Posterior cingulate gyrus (tissue), 11 donors: ENCODE measurements at regions not wholly inside any gene's neighbourhood (a gene's known extent, or its start where the extent isn't known, plus 50 kb on each side); places are given as distances from the start of the nearest gene placed in this dataset.

Experiments used
- DNase-seq, 10 donors: peaks; one replicate each; pipeline versions ENCODE4 v3.0.0 to v3.0.0-alpha.2; 2020 to 2021; ENCODE audit warnings: mixed read lengths in 3 of 10
- intact Hi-C: fragments of 100-400 bp; cut with DNase I; formaldehyde crosslinking; loops from one replicate; pipeline ENCODE4 v1.15.1; 2023

DNA sequence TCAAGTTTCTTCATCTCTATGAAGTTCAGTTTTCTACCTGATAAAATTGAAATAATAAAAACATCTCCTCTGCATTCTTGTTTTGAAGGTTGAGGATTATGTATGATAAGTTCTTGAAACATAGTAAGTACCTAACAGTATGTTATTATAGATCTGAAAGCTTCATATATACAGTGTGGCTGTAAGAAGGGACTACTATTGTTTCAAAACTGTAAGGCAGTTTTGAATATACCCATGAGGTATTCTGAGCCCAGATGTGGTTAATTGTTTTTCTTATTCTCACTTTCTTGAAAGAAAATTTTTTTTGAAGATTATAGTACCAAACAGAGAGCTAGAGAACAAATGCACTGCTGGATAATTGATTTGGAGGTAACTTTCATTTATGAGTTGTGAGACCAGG, 383.2 kb downstream of the CHSY3 start:
- intact Hi-C loops = no loop called here
- no peak for DNase-seq

DNA sequence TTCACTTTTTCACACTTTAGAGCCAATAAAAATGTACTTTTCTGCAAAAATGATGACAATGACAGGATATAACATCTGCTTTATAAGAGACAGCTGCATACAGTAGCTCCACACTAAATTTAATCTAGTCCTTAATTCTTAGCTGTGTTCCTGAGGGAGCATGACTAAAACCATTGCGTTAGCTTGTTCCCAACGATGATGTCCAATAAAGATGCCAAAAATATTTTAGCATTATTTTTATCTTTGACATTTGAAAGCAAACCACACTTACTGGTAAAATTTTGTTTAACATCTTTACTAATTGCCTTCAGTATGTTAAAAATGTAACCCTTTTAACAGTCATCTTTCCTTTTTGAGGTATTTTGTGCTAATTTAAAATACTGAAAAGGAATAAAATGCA, 382.7 kb downstream of the CHSY3 start:
- intact Hi-C loops = no loop called here
- no peak for DNase-seq

DNA sequence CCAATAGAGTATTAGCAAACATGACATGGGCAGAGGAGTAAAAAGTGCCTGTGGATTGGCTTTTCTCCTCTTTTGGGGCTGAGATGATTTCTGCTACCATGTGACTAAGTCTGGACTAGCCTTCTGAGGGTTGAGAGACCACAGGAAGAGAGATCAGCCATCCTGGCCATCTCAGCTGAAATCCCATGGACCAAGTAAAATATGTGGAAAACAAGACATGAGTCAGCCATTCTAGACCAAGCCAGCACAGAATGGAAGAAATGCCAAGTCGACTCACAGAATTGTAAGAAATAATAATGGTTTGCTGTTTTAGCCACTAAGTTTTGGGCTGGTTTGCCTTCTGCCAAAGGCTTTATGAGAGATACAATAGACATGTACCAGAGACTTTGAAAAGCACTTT, 377.8 kb downstream of the CHSY3 start:
- no peak for DNase-seq
- intact Hi-C loops = no loop called here

DNA sequence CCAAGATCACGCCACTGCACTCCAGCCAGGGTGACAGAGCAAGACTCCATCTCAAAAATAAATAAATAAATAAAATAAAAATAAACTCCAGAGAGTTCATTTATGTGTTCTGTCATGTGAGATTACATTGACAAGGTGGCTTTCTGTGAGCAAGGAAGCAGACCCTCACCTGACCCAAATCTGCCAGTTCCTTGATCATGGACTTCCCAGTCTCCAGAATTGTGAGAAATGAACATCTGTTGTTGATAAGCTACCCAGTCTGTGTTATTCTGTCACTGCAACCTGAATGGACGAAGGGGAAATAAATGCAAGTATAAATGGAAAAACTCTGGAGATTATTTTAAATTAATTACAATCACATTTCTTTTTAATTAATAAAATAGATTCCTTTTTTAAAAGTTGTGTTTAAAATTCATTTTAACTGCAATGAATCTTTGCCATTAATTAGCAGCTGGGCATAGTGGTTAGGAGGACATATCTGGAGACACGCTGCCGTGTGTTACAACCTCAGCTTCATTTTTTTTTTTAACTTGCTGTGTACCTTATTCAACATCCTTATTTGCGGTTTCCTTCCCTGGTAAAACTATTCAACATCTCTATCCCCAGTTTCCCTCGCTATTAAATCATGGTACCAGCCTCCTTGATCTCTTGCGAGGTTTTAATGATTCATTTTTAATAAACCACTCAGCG, 376.4 kb downstream of the CHSY3 start:
- DNase-seq = no peak
- intact Hi-C loops = no loop called here

DNA sequence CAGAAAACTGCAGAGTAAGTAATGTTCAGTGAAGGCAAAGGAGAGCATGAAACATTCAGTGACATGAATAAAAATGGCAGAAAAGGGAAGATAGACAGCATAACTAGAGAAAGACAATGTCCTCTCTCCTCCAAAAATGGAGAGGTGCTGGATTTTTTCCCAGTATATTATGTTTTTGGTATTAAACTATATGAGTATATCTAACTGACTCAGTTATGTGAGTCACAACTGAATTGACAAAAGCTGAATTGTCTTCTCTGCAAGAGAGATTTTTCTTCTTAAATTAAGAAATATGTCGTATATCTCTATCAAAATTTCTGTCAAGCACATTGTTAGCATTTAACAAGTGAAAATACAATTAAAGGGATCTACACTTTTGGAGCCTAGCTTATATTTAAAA, 375.1 kb downstream of the CHSY3 start:
- no peak for DNase-seq
- intact Hi-C loops = no loop called here

DNA sequence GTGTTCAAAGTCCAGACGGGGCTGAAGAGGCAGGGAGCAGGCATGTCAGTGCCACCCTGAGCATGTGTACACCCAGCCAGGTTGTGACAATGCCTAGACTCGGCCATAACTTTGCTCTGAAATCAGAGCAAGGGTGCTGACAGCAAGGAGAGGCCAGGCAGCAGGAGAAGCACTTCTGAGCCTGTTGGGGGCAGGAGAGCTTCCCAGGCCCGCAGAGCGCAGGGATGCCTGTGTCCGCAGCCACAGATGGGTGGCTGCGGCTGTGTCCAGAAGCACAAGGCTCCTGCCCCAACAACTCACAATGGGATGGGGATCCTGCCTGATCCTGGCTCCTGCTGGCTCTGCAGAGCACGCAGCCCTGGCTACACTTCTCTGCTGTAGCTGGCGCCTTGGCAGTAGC, 373.9 kb downstream of the CHSY3 start:
- intact Hi-C loops = no loop called here
- peak in 1 of 10 donors; percentile 57 for DNase-seq

DNA sequence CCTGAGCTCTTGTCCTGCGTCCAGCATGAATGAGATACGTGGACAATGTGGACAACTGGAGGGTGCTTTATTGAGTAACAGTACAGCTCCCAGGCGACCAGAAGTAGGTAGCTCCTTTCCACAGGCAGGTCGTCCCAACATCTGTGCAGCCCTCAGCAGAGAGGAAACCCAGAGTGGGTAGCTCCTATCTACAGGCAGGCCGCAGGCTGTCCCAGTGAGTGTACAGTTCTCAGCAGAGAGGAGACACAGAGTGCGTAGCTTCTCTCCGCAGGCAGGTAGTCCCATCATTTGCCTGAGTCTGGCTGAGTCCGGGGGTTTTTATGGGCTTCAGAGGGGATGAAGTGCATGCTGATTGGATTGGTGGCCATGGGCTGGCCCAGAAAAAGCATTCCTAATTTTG, 373.3 kb downstream of the CHSY3 start:
- peak in 1 of 10 donors; percentile 41 for DNase-seq

DNA sequence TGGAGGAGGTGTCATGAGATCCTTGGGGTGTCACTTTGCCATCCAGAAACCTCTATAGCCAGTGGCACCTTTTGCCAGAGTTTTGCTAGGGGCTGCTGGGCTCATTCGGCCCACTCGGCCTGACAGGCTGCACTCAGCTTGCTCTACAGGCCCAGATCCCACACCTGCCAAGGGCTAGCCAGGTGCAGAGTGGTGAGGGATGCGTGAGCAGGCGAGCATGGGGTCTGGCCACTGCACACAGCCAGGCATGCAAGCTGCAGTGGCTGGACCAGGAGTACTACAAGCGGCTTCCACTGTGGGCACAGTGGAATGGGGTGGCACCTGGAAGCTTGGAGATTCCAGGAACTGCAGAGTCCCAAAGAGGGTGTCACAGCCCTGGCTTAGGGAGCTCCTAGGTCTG, 372.7 kb downstream of the CHSY3 start:
- intact Hi-C loops = no loop called here
- DNase-seq = peak in 1 of 10 donors; percentile 22

More for the DNA sequence above, 373.3 kb downstream of the CHSY3 start:
- intact Hi-C loops = no loop called here

DNA sequence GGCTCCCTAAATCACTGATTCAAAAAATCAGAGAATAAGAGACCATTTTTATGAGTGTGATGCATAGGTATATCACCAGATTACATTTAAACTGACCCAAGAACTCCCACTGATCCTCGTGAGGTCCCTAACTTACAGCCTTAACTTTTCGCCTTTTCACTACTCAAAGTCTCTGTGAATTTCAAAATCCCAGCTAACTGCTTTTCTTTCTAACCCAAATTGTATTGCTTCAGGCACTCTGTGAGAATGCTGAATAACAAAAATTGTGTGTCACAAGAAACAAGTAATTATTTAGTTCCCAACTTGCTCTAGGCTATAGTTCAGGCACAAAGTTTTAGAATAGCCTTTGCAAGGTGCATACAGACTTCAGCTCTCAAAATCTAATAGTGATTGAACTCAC, 368.6 kb downstream of the CHSY3 start:
- intact Hi-C loops = no loop called here
- no peak for DNase-seq

DNA sequence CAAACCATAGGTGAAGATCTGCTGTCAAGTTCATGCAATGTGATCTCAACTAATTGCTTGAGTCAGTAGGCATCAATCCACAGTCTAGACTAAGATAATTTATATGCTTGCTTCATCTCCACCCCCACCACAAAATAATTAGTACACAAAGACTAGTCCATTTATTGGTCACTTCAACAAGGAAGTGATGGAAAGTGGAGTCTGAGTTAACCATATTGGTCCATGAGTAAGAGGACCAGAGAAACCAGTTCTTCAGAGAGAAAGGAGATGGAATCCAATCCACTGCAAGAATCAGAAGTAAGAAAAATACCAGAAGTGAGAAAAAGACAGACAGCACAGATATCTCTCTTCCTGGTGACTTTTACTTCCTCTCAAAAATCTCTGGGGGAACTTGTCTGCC, 366.5 kb downstream of the CHSY3 start:
- no peak for DNase-seq
- intact Hi-C loops = no loop called here

DNA sequence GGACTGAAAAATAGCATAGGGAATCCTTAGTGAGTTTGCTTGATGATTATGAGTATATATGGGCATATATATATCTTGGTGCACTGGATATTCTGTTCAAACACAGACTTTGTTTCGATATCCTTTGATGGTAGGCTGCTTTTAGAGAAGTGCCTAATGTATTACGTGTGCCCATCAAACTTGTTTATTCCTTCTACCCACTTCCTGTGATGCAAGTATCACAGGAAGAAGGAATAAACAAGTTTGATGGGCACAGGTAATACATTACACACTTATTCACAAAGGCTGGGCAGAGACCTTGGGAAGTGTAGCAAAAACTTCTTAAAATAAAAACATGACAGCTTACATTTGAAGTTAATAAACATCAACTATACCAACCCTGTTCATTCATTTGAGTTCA, 364.2 kb downstream of the CHSY3 start:
- DNase-seq = no peak
- intact Hi-C loops = no loop called here

DNA sequence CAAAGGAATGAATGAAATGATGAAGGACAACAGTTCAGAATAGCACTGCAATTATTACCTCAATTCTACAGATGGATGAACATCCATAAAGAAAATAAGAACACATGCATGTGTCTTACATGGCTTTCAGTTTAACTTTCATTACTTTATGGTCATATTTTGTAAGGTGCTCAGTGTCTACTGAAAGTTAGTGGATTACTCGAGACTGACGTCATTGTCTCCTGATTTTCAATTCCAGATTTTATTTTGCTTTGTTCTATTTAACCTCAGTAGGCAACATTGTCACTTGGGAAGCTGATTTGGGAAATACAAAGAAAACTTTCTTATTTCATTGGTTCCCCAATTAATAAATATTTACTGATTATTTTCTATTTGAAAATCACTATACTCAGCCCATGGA, 363.7 kb downstream of the CHSY3 start:
- intact Hi-C loops = no loop called here
- no peak for DNase-seq

DNA sequence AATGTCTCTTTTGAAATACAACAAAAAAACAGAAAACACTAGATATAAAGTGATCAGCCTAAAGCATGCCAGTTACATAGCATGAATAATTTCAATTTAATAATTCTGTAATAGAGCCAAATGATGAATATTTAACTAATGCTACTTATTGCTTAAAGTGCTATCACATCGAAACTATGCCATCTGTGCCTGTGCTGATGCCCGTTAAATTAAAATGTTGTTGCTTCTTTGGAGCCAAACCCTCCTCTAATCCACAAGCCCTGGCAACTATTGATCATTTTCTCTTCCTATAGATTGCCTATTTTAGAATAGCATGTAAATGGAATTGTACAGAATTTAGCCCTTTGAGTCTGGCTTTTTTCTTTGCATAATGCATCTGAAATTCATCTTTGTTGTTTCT, 356.2 kb downstream of the CHSY3 start:
- DNase-seq = no peak
- intact Hi-C loops = no loop called here

DNA sequence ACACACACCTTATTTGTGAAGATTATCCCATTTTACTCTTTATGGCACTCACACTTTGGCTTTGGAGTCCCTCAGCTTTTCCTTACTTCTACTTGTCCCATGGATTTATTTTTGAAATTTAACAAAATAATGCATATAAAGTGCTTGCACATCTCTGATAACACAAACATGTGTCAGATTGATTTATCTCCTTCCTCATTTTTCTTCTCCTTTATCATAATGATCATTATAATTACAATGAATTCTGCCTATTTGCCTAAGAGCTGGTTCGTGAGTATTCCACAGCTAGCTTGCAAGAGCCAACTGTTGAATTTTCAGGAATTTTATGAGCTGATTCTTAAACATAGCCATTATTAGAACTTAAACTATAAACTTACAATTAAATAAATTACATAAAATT, 347.7 kb downstream of the CHSY3 start:
- intact Hi-C loops = no loop called here
- no peak for DNase-seq

DNA sequence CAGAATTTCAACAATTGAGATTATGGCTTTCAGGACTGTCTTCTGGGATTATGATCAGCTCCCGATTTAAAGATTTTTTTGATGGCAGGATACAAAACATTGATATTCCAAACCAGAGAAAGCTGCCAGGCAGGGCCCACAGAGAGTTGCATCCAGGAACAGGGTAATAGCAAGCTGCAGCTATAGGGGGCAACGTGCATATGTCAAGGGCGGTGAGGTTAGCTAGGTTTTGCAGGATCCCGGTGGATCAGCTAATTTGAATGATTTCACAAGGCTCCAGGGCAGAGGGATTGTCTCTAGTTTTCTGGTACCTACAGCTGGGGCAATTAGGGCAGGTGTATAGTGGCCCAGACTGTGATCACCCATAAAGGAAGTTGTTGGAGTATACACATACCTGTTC, 339.4 kb downstream of the CHSY3 start:
- intact Hi-C loops = no loop called here
- DNase-seq = peak in 1 of 10 donors; percentile 18

DNA sequence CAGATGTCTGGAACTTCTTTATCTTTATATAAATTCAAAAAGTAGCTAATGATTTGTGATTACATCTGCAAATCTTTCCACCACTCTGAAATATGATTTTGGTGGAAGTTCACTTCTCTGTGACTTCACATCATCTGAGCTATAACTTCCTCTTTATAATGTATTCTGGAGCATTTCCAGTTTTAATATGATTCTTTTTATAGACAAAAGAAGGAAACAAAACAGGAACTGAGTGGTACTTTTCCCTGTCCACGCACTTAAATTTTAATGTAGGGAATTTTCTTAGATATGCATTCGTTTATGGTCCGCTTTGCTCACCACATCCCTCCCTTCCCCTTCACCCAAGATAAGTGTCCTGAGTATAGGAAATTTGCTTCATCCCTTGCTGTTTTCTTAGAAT, 333.5 kb downstream of the CHSY3 start:
- DNase-seq = no peak
- intact Hi-C loops = no loop called here
